CD4-positive, alpha-beta T cell treated with Interferon gamma for 1 hour (primary cell): ENCODE measurements at regions not wholly inside any gene's neighbourhood (a gene's known extent, or its start where the extent isn't known, plus 50 kb on each side); places are given as distances from the start of the nearest gene placed in this dataset.
"Not testable (repeated sequence)": the region's sequence is repeated elsewhere in the genome, so short reads cannot be mapped to it uniquely, and the experiment has no call there.

ENCODE experiments used
- DNase-seq: peaks from one replicate; pipeline ENCODE4 v3.0.0-alpha.2; 2020

- DNase-seq: no peak
These were observed 91.5 kb upstream of the RPS6KA2 start for GRCh38 chr6:166718516-166718915.

- DNase-seq: no peak
These were observed 90.0 kb upstream of the RPS6KA2 start for GRCh38 chr6:166716910-166717617.

- no peak for DNase-seq
These were observed 88.9 kb upstream of the RPS6KA2 start for GRCh38 chr6:166715992-166716391.

GRCh38 chr6:166715065-166715464, 88.0 kb upstream of the RPS6KA2 start:
- DNase-seq: no peak

GRCh38 chr6:166714581-166714980, 87.5 kb upstream of the RPS6KA2 start:
- DNase-seq: no peak

- DNase-seq: no peak
These were observed 87.1 kb upstream of the RPS6KA2 start for GRCh38 chr6:166714187-166714510.

GRCh38 chr6:166713434-166714186, 86.6 kb upstream of the RPS6KA2 start:
- no peak for DNase-seq

- no peak for DNase-seq
These were observed 85.5 kb upstream of the RPS6KA2 start for GRCh38 chr6:166712286-166713228.

GRCh38 chr6:166710084-166710483, 83.0 kb upstream of the RPS6KA2 start:
- no peak for DNase-seq

- no peak for DNase-seq
These were observed 81.4 kb upstream of the RPS6KA2 start for GRCh38 chr6:166708460-166708859.

GRCh38 chr6:166707045-166707444, 80.0 kb upstream of the RPS6KA2 start:
- no peak for DNase-seq

GRCh38 chr6:166705069-166705468, 78.0 kb upstream of the RPS6KA2 start:
- no peak for DNase-seq

GRCh38 chr6:166704171-166704570, 77.1 kb upstream of the RPS6KA2 start:
- no peak for DNase-seq

GRCh38 chr6:166703149-166703710, 76.2 kb upstream of the RPS6KA2 start:
- DNase-seq: no peak

- not testable (repeated sequence) for DNase-seq
These were observed 74.4 kb upstream of the RPS6KA2 start for GRCh38 chr6:166701424-166701823.

GRCh38 chr6:166700871-166701270, 73.8 kb upstream of the RPS6KA2 start:
- not testable (repeated sequence) for DNase-seq

- DNase-seq: no peak
These were observed 70.1 kb upstream of the RPS6KA2 start for GRCh38 chr6:166697113-166697512.

GRCh38 chr6:166693880-166694279, 66.8 kb upstream of the RPS6KA2 start:
- DNase-seq: no peak

GRCh38 chr6:166692723-166693302, 65.8 kb upstream of the RPS6KA2 start:
- DNase-seq: no peak

GRCh38 chr6:166691746-166692145, 64.7 kb upstream of the RPS6KA2 start:
- DNase-seq: no peak

GRCh38 chr6:166691199-166691598, 64.1 kb upstream of the RPS6KA2 start:
- DNase-seq: no peak

GRCh38 chr6:166689687-166690086, 62.6 kb upstream of the RPS6KA2 start:
- DNase-seq: no peak

- DNase-seq: no peak
These were observed 61.9 kb upstream of the RPS6KA2 start for GRCh38 chr6:166688901-166689300.
